ENCODE measurements at regions not wholly inside any gene's neighbourhood (a gene's known extent, or its start where the extent isn't known, plus 50 kb on each side); places are given as distances from the start of the nearest gene placed in this dataset.

DNA sequence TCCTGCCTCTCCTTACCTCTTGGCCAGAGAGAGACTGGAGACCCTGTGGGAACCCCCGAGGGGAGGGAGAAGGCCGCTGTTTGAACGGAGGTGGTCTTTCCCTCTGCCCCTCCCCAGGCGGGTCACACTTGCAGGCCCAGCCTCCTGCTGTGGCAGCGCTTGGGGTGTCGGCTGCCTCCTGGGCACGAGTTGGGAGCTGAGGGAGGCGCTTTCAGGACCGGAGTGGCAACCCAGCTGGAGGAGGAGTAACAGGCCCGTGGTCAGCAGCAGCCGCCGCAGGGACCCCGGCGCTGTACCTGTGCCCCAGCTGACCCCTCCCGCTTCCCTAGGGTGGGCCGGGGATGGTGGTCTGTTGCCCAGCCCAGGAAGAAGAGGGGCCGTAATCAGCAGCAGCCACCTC, 278.3 kb downstream of the SEC14L1 start:
- Histone ChIP-seq H3K9me3 (no peaks in the 10 kb centered on the region), H3K36me3 (no peaks in the 10 kb centered on the region), H3K4me1 (peaks cover 12 to 33% of the 10 kb centered on the region in 2 donors), H3K27ac (peak overlapping the region; percentile 92 to 97), H3K27me3 (no peaks in the 10 kb centered on the region), H3K4me3 (no peak overlapping the region)
- intact Hi-C loops (cut with DNase I; ENCODE audit: low total_unique reads) = no loop called here
- TF ChIP-seq POLR2A (IDR thresholded peaks at IDR 0.05) = no peak
- TF ChIP-seq, protein P1, sequence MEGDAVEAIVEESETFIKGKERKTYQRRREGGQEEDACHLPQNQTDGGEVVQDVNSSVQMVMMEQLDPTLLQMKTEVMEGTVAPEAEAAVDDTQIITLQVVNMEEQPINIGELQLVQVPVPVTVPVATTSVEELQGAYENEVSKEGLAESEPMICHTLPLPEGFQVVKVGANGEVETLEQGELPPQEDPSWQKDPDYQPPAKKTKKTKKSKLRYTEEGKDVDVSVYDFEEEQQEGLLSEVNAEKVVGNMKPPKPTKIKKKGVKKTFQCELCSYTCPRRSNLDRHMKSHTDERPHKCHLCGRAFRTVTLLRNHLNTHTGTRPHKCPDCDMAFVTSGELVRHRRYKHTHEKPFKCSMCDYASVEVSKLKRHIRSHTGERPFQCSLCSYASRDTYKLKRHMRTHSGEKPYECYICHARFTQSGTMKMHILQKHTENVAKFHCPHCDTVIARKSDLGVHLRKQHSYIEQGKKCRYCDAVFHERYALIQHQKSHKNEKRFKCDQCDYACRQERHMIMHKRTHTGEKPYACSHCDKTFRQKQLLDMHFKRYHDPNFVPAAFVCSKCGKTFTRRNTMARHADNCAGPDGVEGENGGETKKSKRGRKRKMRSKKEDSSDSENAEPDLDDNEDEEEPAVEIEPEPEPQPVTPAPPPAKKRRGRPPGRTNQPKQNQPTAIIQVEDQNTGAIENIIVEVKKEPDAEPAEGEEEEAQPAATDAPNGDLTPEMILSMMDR (IDR thresholded peaks at IDR 0.05) = no peak
- no peak for DNase-seq

DNA sequence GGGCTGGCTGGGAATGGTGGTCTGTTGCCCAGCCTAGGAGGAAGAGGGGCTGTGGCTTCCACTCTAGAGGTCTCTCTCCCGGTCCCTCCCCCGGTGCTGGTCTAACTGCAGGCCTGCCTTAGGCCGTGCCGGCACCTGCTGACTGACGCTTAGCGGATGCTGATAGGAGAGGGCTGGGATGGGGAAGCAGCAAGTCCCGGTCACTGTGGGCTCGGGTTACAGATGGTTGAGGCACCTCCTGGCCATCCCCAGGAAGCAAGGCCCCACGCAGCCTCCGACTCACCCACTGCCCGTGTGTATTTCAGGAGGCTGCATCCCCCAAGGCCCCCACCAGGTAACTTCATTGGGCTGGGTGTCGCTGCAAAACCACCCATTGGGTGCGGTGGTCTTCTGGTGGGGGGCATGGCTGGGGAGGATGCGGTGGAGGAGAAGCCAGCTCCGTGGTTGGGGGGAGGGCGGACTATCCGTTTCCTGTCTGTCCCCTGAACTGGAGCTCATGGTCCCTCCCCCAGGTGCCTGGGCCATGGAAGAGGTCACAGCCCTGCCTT, 278.9 kb downstream of the SEC14L1 start:
- H3K4me3 ChIP-seq = no peak overlapping the region
- intact Hi-C loops (cut with DNase I; ENCODE audit: low total_unique reads) = loop anchor here (5.0 kb wide), 1 partner anchor 42 kb away; no protein-coding TSS in a partner anchor
- no peaks in the 10 kb centered on the region for H3K27me3 ChIP-seq
- DNase-seq = peak in 1 of 2 donors; percentile 49
- H3K4me1 ChIP-seq = peaks cover 18 to 38% of the 10 kb centered on the region in 2 donors
- peak overlapping the region; percentile 92 to 97 for H3K27ac ChIP-seq
- no peak for TF ChIP-seq POLR2A (IDR thresholded peaks at IDR 0.05)
- TF ChIP-seq, protein P1 (IDR thresholded peaks at IDR 0.05) = no peak
- H3K36me3 ChIP-seq = no peaks in the 10 kb centered on the region
- H3K9me3 ChIP-seq = no peaks in the 10 kb centered on the region

DNA sequence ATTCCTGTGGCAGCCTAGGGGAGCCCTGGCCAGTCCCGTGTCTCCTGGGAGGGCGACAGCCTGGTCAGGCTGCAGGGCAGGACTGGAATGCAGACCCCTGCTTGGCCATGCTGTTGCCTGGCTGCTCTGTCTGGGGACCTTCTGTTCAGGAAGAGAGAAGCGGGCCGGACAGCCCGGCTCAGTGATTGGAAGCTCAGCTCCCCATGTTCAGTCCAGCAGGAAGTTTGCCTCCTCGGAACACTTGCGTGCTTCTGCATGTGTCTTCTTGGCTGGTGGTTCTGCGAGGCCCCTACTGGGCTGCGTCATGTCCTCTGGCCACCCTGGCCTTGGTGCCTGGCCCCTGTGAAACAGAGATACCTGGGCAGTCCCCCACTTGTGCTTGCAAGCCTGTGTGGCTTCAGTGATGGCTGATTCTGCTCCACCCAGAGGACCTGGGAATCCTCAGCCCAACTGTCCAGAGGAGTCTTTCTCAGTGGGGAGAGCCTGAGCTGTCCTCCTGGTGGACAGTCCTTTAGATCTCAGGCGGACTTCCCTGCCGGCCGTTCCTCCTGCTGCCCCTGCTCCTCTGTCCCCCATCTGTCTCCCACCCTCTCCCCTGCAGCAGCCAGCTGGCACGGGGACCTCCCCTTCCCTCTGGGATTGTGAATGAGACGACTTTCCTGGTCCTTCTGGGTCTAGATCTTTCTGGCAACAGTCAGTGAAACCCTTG, 279.5 kb downstream of the SEC14L1 start:
- H3K27me3 ChIP-seq = no peaks in the 10 kb centered on the region
- intact Hi-C loops (cut with DNase I; ENCODE audit: low total_unique reads) = loop anchor here (5.0 kb wide), 1 partner anchor 43 kb away; no protein-coding TSS in a partner anchor
- DNase-seq = no peak
- H3K27ac ChIP-seq = peak overlapping the region; percentile 92 to 97
- H3K36me3 ChIP-seq = no peaks in the 10 kb centered on the region
- no peak overlapping the region for H3K4me3 ChIP-seq
- no peaks in the 10 kb centered on the region for H3K9me3 ChIP-seq
- H3K4me1 ChIP-seq = peaks cover 24 to 45% of the 10 kb centered on the region in 2 donors
- TF ChIP-seq, protein P1 (IDR thresholded peaks at IDR 0.05) = peak in 2 of 4 experiments; percentile 12 to 20
- no peak for TF ChIP-seq POLR2A (IDR thresholded peaks at IDR 0.05)

DNA sequence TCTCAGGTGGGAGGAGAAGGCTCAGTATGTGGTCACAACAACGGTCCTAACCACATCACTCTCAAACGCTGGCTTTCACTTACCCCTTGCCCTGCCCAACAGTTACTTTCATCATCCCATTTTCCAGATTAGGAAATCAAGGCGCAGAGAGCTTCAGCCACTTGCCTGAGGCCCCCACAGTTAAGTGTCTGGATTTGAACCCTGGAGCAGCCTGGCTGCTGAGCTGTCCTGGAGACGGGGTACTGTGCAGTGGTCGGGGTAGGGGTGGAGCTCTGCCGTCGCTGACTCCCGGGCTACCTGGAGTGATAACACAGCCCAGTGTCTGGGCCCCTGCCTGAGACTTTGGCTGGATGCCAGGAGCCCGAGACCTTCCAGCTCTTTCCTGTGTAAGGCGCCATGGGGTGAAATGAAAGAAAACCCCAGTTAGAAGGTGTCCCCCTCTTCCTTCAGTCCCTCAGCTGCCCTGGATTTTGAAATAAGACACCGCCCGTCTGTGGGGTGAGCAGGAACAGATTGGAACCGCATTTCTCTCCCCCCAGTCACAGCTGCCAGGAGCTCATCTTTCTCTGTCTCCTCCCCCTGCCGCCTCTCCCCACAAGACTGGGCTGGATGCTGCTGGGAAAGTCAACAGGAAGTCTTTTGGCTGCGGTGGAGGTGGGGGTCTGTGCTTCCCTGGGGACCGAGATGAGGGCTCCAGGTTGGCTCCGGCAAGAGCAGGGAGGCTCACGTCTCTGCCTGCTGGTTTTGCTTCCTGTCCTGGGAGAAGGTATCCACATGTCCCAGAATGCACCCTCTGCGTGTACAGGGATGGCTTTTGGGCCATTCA, 280.2 kb downstream of the SEC14L1 start:
- H3K4me1 ChIP-seq = peaks cover 31 to 52% of the 10 kb centered on the region in 2 donors
- no peak overlapping the region for H3K4me3 ChIP-seq
- peak; percentile 84 to 91 for DNase-seq
- H3K27ac ChIP-seq = peak overlapping the region; percentile 92 to 97
- intact Hi-C loops (cut with DNase I; ENCODE audit: low total_unique reads) = loop anchor here (5.0 kb wide), 1 partner anchor 44 kb away; no protein-coding TSS in a partner anchor
- no peaks in the 10 kb centered on the region for H3K36me3 ChIP-seq
- TF ChIP-seq, protein P1 (IDR thresholded peaks at IDR 0.05) = peak in 1 of 4 experiments; percentile 4
- peak; percentile 18 to 30 for TF ChIP-seq POLR2A (IDR thresholded peaks at IDR 0.05)
- H3K9me3 ChIP-seq = no peaks in the 10 kb centered on the region
- H3K27me3 ChIP-seq = no peaks in the 10 kb centered on the region
